H1 (cell line): ENCODE measurements at regions not wholly inside any gene's neighbourhood (a gene's known extent, or its start where the extent isn't known, plus 50 kb on each side); places are given as distances from the start of the nearest gene placed in this dataset.

Source experiments
- ATF3 ChIP-seq: IDR thresholded peaks from 2 replicates; pipeline ENCODE4 v1.6.1; 2011; ENCODE audit warnings: low read depth, mild to moderate bottlenecking, low read length; ENCODE audit not compliant: insufficient read depth
- CTCF ChIP-seq, 3 experiments: IDR thresholded peaks; 1 replicate in 2 of 3; 2 replicates in 1 of 3; pipeline versions ENCODE4 v1.5.1 to v1.6.1; 2011; ENCODE audit warnings: low read length in 3 of 3, mild to moderate bottlenecking in 3 of 3, inconsistent platforms in 2 of 3, low read depth in 1 of 3, moderate library complexity in 1 of 3; ENCODE audit not compliant: insufficient read depth in 1 of 3; ENCODE audit errors: control extremely low read depth in 1 of 3
- EZH2 ChIP-seq: fragments of 200-600 bp; sonication (generic); IDR thresholded peaks from 2 replicates; pipeline ENCODE4 v1.7.1; 2012; ENCODE audit warnings: low read depth, mild to moderate bottlenecking, moderate library complexity, low read length, inconsistent platforms; ENCODE audit not compliant: severe bottlenecking
- GTF2F1 ChIP-seq: IDR thresholded peaks from 2 replicates; pipeline ENCODE4 v1.6.1; 2012; ENCODE audit warnings: low read depth, low read length, improper control_type of control experiment, borderline replicate concordance
- JUND ChIP-seq: IDR thresholded peaks from 2 replicates; pipeline ENCODE4 v1.6.1; 2011; ENCODE audit warnings: mild to moderate bottlenecking, improper control_type of control experiment, low read length
- MAX ChIP-seq: IDR thresholded peaks from 2 replicates; pipeline ENCODE4 v1.6.1; 2012; ENCODE audit warnings: inconsistent platforms
- POLR2A ChIP-seq, 2 experiments: IDR thresholded peaks; 1 replicate in 1 of 2; 2 replicates in 1 of 2; pipeline ENCODE4 v1.6.1; 2011; ENCODE audit warnings: low read depth in 2 of 2, low read length in 2 of 2, mild to moderate bottlenecking in 2 of 2; ENCODE audit errors: control extremely low read depth in 1 of 2
- RXRA ChIP-seq: IDR thresholded peaks from 2 replicates; pipeline ENCODE4 v1.6.1; 2011; ENCODE audit warnings: low read depth, mild to moderate bottlenecking, low read length, moderate library complexity; ENCODE audit not compliant: insufficient read depth

GRCh38 chr4:84432713-84433112, 66.4 kb downstream of the NKX6-1 start:
- TF ChIP-seq GTF2F1 (no peak), RXRA (no peak), ATF3 (no peak), JUND (no peak), CTCF (IDR thresholded peaks at IDR 0.05; ENCODE audit: control extremely low read depth in 1 of 3, insufficient read depth in 1 of 3, low read depth in 1 of 3, low read length in 3 of 3) (no peak), MAX (no peak), EZH2 (no peak), POLR2A (IDR thresholded peaks at IDR 0.05; ENCODE audit: control extremely low read depth in 1 of 2, low read depth in 2 of 2, low read length in 2 of 2) (no peak)
